Ramos (cell line): ENCODE measurements at regions not wholly inside any gene's neighbourhood (a gene's known extent, or its start where the extent isn't known, plus 50 kb on each side); places are given as distances from the start of the nearest gene placed in this dataset.
"Not testable (repeated sequence)": the region's sequence is repeated elsewhere in the genome, so short reads cannot be mapped to it uniquely, and the experiment has no call there.

Experiments
- in situ Hi-C: fragments of 300-500 bp; cut with MboI; formaldehyde crosslinking; loops from one replicate; pipeline ENCODE4 v1.14.3; 2022; ENCODE audit warnings: low sequenced_read_pairs; ENCODE audit not compliant: unreplicated experiment

GRCh38 chr5:68116868-68117411 is 98.6 kb upstream of the PIK3R1 start:
- in situ Hi-C loops: no loop called here

GRCh38 chr5:68116408-68116807 is 99.1 kb upstream of the PIK3R1 start:
- in situ Hi-C loops: no loop called here

GRCh38 chr5:68115584-68115983 is 100.0 kb upstream of the PIK3R1 start:
- in situ Hi-C loops: no loop called here

GRCh38 chr5:68114378-68115040 is 101.0 kb upstream of the PIK3R1 start:
- in situ Hi-C loops: no loop called here

DNA sequence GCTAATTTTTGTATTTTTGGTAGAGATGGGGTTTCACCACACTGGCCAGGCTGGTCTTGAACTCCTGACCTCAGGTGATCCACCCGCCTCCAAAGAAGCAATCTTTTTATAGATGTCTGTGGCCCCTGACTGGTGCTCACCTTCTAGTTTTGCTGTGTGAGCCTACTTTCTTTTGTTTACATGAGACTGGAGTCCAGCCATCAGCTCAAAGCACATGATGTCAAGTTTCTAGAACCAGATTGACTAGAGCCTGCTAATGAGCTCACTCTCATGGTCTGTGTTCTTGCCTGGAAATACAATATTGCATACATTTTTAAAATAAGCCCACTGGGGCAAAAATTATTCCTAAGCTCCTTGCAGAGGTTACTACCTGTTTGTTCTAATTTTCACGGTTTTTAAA is 102.9 kb upstream of the PIK3R1 start:
- in situ Hi-C loops: no loop called here

GRCh38 chr5:68110894-68111293 is 104.7 kb upstream of the PIK3R1 start:
- in situ Hi-C loops: no loop called here

- in situ Hi-C loops: no loop called here
Measured at GRCh38 chr5:68110264-68110663, 105.3 kb upstream of the PIK3R1 start.

DNA sequence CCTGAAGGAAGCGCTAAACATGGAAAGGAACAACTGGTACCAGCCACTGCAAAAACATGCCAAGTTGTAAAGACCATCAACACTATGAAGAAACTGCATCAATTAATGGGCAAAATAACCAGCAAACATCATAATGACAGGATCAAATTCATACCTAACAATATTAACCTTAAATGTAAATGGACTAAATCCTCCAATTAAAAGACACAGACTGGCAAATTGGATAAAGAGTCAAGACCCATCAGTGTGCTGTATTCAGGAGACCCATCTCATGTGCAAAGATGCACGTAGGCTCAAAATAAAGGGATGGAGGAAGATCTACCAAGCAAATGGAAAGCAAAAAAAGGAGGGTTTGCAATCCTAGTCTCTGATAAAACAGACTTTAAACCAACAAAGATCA is 111.3 kb upstream of the PIK3R1 start:
- in situ Hi-C loops: not testable (repeated sequence)

- in situ Hi-C loops: not testable (repeated sequence)
Measured at GRCh38 chr5:68103297-68103696, 112.3 kb upstream of the PIK3R1 start.

- in situ Hi-C loops: no loop called here
Measured at GRCh38 chr5:68099327-68099726, 116.2 kb upstream of the PIK3R1 start.

DNA sequence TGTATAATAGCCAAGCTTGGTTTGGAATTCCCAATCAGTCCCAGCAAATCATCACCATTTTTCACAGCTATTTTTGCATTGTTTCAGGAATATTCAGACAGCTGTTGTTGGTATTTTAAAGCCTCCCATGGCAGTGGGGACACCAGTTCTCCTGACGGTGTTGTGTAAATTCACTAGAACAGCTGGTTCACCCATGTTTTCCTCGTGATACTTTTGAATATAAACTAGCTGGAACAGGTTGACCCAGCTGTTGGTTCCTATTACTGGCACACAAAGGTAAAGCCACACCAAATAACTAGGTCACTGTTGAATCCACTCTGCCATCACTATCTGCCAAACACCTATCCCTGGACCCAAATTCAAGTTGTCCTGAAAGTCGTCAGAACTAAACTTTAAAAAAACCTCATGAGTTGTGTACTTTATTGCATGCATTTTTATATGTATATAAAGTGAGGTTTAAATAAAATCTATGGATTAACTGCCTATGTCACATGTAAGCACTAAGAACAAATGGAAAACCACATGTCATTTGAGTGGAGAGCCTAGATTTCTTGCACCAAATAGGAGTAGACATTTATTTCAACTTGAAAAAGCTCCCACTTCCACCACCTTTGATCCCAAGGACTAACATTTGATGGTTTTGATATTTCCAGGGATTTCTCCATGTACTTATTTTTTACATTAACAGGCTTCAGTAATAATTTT is 121.9 kb upstream of the PIK3R1 start:
- in situ Hi-C loops: no loop called here

DNA sequence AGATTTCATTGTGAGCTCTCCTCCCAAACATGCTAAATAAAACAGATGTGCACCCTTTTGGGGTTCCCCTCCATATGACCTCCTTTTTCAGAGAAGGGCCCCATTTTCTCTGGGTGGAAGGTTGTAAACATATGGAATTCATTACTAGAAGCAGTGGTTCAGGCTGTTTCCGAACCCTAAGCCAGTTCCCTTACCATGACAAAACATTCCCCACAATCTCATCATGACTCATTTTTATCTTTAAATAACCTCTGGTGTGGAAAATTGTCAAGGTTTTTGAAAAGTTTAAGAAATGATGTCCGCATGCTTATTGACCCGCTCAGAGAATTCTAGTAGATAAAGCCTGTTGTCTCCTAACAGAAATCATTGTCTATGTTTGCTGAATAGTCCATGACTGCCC is 127.3 kb upstream of the PIK3R1 start:
- in situ Hi-C loops: no loop called here

DNA sequence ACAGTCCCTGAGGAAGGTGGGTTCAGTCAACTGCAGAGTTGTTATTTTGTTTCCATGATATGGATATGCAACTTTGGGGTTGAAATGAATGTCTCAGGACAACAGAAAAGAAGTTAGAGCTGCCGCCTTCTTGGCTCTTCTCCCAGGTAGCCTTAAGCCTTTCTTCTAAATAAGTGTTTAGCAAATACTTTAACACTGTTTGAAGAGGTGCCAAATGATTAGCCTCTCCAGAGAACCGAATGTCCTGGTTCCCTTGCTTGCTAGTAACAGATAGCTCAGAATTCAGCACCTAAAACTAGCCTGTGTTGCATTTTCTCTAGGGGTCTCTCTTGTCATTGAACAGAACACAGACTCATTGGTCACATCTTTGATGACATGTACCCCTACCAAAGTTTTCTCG is 127.7 kb upstream of the PIK3R1 start:
- in situ Hi-C loops: no loop called here

GRCh38 chr5:68086857-68087256 is 128.7 kb upstream of the PIK3R1 start:
- in situ Hi-C loops: no loop called here

GRCh38 chr5:68086439-68086838 is 129.1 kb upstream of the PIK3R1 start:
- in situ Hi-C loops: no loop called here

DNA sequence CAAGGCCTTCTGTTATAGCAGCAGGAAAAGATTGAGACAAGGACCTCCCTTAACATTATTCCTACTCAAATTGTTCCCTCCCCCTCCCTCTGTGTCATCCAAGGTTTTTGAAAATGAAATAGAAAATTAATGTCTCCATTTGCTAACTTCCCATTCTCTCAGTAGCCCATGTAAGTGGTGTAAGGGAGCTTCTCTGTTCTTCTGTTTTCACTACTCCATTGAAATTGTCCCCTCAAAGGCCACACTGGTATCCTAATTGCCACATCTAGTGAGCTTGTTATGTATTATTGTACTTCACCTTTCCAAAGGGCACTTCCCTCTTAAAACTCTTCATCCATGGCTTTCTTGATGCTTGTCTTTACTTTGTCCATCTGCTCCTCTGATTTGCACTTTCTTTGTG is 131.2 kb upstream of the PIK3R1 start:
- in situ Hi-C loops: no loop called here

- in situ Hi-C loops: no loop called here
Measured at GRCh38 chr5:68080282-68081050, 135.1 kb upstream of the PIK3R1 start.

DNA sequence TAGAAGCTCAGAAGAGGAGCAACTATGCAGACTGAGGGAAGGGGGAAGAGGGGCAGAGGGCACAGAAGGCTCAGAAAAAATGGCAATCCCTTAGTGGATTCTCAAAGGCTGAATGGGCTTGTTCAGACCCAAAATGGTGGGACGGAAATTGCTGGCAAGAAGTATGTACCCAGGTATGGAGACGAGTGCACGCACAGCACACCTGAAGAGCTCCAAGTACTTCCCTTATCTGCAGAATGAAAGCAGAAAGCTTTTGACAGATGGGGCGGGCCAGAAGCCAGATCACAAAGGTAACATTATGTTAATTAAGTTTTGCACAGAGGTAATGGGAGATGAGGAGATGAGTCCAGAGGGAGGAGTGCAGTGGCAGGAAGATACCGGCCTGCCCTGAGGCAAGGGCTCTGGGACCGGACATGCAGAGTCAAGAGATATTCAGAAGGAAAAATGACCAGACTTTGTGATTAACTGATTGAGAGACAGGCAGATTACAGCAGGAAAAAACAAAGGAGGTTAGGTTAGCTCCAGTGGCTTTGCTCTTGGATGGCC is 138.1 kb upstream of the PIK3R1 start:
- in situ Hi-C loops: no loop called here

DNA sequence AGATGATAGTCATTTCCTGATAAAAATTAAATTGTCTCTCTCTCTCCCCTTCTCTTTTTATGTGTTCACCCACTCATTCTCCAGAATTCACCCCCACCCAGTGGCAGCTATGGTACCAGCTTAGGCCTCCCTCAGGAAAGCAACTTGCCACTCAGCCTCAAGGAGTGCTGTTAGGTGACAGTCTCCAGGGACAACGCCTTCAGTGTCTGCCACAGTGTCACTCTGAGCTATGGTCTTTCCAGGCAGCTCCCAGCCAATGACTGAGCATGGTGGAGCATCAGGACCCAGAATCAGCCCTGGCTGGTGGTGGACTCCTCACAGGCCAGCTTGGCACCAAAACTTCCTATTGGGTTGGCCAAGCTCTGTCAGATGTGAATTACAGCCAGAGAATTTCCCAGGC is 140.9 kb upstream of the PIK3R1 start:
- in situ Hi-C loops: no loop called here

GRCh38 chr5:68074048-68074632 is 141.4 kb upstream of the PIK3R1 start:
- in situ Hi-C loops: no loop called here
